ENCODE measurements at regions not wholly inside any gene's neighbourhood (a gene's known extent, or its start where the extent isn't known, plus 50 kb on each side); places are given as distances from the start of the nearest gene placed in this dataset.

DNA sequence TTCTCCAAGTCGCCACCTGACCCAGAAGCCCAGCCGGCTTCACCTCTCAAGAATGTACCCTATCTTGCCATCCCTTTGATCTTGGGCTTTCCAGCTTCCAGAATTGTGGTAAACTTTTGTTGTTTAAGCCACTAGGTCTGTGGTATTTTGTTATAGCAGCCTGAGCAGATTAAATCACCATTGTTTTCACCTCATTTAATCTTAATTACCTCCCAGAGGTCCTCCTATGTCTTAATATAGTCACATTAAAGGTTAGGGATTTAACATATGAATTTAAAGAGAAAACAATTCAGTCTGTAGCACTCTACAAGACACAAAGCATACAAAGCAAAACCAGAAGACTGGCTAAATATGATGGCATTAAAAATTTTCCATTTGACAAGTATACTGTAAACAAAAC lies 123.4 kb upstream of the CADM2 start:
- TF ChIP-seq EZH2 (IDR thresholded peaks at IDR 0.05; ENCODE audit: low read length): no peak
- TF ChIP-seq, protein P1, sequence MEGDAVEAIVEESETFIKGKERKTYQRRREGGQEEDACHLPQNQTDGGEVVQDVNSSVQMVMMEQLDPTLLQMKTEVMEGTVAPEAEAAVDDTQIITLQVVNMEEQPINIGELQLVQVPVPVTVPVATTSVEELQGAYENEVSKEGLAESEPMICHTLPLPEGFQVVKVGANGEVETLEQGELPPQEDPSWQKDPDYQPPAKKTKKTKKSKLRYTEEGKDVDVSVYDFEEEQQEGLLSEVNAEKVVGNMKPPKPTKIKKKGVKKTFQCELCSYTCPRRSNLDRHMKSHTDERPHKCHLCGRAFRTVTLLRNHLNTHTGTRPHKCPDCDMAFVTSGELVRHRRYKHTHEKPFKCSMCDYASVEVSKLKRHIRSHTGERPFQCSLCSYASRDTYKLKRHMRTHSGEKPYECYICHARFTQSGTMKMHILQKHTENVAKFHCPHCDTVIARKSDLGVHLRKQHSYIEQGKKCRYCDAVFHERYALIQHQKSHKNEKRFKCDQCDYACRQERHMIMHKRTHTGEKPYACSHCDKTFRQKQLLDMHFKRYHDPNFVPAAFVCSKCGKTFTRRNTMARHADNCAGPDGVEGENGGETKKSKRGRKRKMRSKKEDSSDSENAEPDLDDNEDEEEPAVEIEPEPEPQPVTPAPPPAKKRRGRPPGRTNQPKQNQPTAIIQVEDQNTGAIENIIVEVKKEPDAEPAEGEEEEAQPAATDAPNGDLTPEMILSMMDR (optimal IDR thresholded peaks at IDR 0.05 in 1 of 3, IDR thresholded peaks at IDR 0.05 in 1 of 3, conservative IDR thresholded peaks at IDR 0.05 in 1 of 3; ENCODE audit: extremely low read depth in 1 of 3, insufficient read depth in 2 of 3, low read length in 3 of 3): no peak
- Histone ChIP-seq H3K27me3 (ENCODE audit: control insufficient read depth, extremely low read depth, insufficient read depth, low read length) (no peaks in the 10 kb centered on the region), H3K27ac (ENCODE audit: control insufficient read depth, insufficient read depth, low read length) (no peak overlapping the region), H3K4me3 (ENCODE audit: control insufficient read depth in 2 of 3, extremely low read depth in 1 of 3, insufficient read depth in 2 of 3, low read depth in 1 of 3, low read length in 3 of 3) (no peak overlapping the region), H2AFZ (ENCODE audit: control insufficient read depth, low read length) (no peak overlapping the region), H3K4me2 (ENCODE audit: control insufficient read depth, extremely low read depth, insufficient read depth, low read depth, low read length) (no peak overlapping the region), H3K9me1 (ENCODE audit: control insufficient read depth, extremely low read depth, insufficient read depth, low read length) (no peaks in the 10 kb centered on the region), H4K20me1 (ENCODE audit: control insufficient read depth, extremely low read depth, insufficient read depth, low read length) (no peaks in the 10 kb centered on the region), H3K36me3 (ENCODE audit: control insufficient read depth in 2 of 2, extremely low read depth in 1 of 2, insufficient read depth in 2 of 2, low read length in 2 of 2) (no peaks in the 10 kb centered on the region), H3K9me3 (ENCODE audit: control insufficient read depth, low read depth, low read length) (no peaks in the 10 kb centered on the region), H3K4me1 (ENCODE audit: control insufficient read depth, extremely low read depth, insufficient read depth, low read length) (no peaks in the 10 kb centered on the region), H3K9ac (ENCODE audit: control insufficient read depth, extremely low read depth, insufficient read depth, low read length) (no peak overlapping the region), H3K79me2 (ENCODE audit: control insufficient read depth, insufficient read depth, low read length) (no peaks in the 10 kb centered on the region)
- dilution Hi-C loops (cut with MboI; ENCODE audit: extremely low pct_ligation_motif_present, low sequenced_read_pairs): no loop called here
- no peak for DNase-seq (ENCODE audit: low read depth, low spot score)
- no peak for FAIRE-seq

DNA sequence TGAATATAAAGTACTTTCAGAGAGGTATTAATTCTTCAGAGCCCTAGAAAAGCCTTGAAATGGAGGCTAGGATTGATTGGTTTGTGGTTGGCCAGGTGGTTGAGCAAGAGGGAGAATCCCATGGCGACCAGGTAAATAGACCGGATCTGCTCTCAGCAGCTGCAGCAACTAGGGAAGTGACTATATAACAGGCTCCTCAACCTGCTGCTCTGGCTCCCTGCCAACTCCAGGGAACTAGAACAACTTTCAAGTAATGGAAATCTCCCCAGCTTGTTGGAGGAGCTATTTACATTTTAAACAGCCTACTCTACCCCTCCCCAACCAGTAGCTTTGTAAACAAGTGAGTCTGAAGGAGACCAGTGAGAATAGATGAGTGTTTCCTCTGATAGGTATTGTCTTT lies 121.8 kb upstream of the CADM2 start:
- H3K36me3 ChIP-seq (ENCODE audit: control insufficient read depth in 2 of 2, extremely low read depth in 1 of 2, insufficient read depth in 2 of 2, low read length in 2 of 2): no peaks in the 10 kb centered on the region
- H3K27me3 ChIP-seq (ENCODE audit: control insufficient read depth, extremely low read depth, insufficient read depth, low read length): no peaks in the 10 kb centered on the region
- H3K9me3 ChIP-seq (ENCODE audit: control insufficient read depth, low read depth, low read length): no peaks in the 10 kb centered on the region
- TF ChIP-seq, protein P1 (optimal IDR thresholded peaks at IDR 0.05 in 1 of 3, IDR thresholded peaks at IDR 0.05 in 1 of 3, conservative IDR thresholded peaks at IDR 0.05 in 1 of 3; ENCODE audit: extremely low read depth in 1 of 3, insufficient read depth in 2 of 3, low read length in 3 of 3): no peak
- no peak for TF ChIP-seq EZH2 (IDR thresholded peaks at IDR 0.05; ENCODE audit: low read length)
- dilution Hi-C loops (cut with MboI; ENCODE audit: extremely low pct_ligation_motif_present, low sequenced_read_pairs): no loop called here
- no peaks in the 10 kb centered on the region for H3K9me1 ChIP-seq (ENCODE audit: control insufficient read depth, extremely low read depth, insufficient read depth, low read length)
- H3K4me1 ChIP-seq (ENCODE audit: control insufficient read depth, extremely low read depth, insufficient read depth, low read length): no peaks in the 10 kb centered on the region
- no peak for FAIRE-seq
- no peak overlapping the region for H3K4me2 ChIP-seq (ENCODE audit: control insufficient read depth, extremely low read depth, insufficient read depth, low read depth, low read length)
- H3K4me3 ChIP-seq (ENCODE audit: control insufficient read depth in 2 of 3, extremely low read depth in 1 of 3, insufficient read depth in 2 of 3, low read depth in 1 of 3, low read length in 3 of 3): no peak overlapping the region
- H3K79me2 ChIP-seq (ENCODE audit: control insufficient read depth, insufficient read depth, low read length): no peaks in the 10 kb centered on the region
- H4K20me1 ChIP-seq (ENCODE audit: control insufficient read depth, extremely low read depth, insufficient read depth, low read length): no peaks in the 10 kb centered on the region
- DNase-seq (ENCODE audit: low read depth, low spot score): no peak
- H2AFZ ChIP-seq (ENCODE audit: control insufficient read depth, low read length): no peak overlapping the region
- H3K27ac ChIP-seq (ENCODE audit: control insufficient read depth, insufficient read depth, low read length): no peak overlapping the region
- no peak overlapping the region for H3K9ac ChIP-seq (ENCODE audit: control insufficient read depth, extremely low read depth, insufficient read depth, low read length)
